ENCODE measurements at regions not wholly inside any gene's neighbourhood (a gene's known extent, or its start where the extent isn't known, plus 50 kb on each side); places are given as distances from the start of the nearest gene placed in this dataset.
"Not testable (repeated sequence)": the region's sequence is repeated elsewhere in the genome, so short reads cannot be mapped to it uniquely, and the experiment has no call there.

- no peak for DNase-seq (ENCODE audit: low read depth)
Measured at GRCh38 chr7:16267953-16268820, 153.2 kb downstream of the CRPPA start.

DNA sequence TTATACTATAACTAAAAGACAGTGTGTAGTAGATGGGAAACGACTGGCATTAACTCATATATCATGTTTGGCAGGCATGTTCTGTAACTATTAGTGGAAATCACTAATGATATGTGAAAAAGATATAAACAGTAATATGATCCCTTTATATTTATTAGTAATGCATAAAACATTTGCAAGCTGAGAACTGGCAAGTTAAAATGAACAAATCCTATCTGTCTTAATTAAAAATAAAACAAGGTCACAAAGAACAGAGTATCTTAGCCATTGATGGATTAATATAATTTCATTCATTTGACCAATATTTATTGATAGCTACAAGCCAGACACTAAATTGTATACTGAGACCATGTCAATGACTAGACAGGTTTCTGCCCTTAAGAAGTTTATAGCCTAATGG is 154.5 kb downstream of the CRPPA start:
- DNase-seq (ENCODE audit: low read depth) = no peak

GRCh38 chr7:16266470-16266869 is 154.9 kb downstream of the CRPPA start:
- DNase-seq (ENCODE audit: low read depth) = not testable (repeated sequence)

DNA sequence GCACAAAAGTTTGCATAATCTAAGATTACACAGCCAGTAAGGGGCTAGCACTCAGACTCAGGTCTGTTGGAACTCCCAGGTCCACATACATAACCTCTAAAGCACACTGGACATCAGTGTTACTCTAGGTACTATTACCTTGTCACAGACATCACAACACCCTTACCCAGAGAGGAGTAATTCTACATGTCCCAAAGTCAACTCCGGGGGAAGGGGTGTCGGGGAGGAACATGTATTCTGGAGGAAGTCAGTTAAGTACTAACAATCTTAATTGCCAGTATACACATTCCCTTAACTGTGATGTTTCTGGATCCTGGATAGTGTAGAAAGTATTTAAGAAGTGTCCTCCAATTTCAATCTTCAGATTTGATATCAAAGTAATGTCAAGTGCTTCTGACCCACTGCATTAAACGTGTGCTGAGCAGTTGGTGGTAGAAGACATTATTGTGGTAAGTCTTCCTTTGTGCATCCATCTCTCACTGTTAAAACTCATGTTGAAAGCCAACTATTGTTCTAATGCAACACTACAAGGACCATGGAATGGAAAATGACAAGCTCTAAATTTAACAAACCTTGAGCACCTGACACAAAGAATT is 155.4 kb downstream of the CRPPA start:
- no peak for DNase-seq (ENCODE audit: low read depth)

DNA sequence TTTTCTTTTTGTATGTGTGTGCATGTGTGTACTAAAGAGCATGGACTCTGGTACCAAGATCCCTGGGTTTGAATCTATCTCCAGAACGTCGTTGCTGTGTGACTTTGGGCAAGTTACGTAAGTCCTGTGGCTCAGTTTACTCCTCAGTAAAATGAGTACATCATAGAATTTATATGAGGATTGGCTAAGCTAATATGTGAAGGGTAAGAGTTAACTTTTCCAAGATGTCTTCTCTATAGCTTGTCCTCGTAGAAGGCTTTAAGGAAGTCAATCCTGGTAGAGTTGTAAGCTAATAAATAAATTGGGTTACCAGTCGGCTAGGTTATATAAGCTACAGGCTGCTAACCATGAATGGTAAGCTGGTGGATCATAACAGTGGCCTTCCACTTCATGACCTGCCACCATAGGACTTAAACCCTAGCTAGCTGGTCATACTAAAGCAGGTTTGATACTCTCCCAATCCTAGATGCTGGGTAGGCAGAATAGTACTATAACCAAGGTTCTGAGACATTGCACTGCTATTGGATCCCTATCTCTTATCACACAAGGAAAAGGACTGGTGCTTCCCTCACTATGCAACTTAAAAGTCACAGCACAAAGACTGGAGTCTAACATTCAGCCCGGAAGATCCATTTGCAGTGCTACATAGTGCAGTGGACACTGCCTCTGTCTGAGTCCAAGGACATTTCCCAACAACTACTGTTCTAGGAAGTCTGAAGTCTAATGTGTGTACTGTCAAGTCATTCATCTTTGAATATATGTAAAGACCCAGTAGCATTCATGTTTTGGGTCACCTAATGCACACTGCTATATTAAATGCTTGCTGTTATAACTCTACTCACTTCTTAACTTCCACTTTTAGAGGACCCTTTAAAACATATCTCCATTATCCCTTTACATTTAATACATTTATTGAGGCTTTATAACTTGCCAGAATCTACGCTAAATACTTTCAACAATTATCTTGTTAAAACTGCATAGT is 156.2 kb downstream of the CRPPA start:
- DNase-seq (ENCODE audit: low read depth) = no peak

DNA sequence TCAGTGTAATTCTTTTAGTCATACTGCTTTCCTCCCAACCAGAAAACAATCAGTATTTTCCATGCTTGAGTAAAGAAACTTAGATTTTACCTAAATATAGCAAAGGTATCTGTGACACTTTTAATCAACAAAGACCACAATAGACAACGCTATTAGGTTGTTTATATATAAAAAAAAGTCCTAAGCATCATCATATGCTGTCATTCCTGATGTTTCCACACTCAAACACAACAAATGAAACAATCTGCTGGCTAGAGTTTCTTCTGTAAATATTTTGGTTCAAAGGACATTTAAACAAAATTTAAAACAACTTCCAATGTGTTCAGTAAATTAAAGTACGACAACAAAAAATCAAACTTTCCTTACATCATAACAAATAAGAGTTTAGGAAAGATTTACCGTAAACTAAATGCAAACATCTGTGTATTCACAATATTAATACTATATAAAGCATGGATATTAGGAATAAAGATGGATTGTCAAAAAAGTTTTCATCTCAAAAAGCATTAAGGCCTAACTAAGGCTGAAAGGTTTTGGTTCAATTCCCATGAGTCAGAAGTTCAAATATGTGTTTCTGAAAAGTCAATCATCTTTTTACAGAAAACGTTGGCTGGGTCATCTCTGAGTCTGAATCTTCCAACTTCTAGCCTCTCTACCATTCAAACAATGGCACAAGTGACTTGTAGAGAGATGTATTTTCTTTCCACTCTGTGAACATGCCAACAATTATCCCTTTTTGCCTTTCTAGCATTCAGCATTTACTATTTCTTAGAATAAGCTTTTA is 157.1 kb downstream of the CRPPA start:
- no peak for DNase-seq (ENCODE audit: low read depth)

- not testable (repeated sequence) for DNase-seq (ENCODE audit: low read depth)
Measured at GRCh38 chr7:16263377-16263776, 158.0 kb downstream of the CRPPA start.

DNA sequence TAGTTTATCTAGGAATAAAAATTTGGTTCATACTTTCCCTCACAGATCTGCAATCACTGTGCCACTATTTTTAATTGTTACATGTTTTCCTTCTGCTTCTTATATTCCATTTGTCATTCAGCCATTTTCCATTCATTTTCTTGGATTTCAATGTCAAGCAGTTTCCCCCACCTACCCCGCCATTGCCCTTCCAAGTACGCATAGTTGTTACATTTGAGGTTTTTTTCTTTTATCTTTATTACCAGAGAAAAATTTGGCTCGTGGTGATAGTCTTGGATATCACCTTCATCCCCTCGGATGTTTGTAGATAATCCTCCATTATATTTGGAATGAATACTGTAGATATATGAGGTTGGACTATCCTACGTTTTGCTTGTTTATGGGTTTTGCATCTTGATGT is 159.7 kb downstream of the CRPPA start:
- no peak for DNase-seq (ENCODE audit: low read depth)

DNA sequence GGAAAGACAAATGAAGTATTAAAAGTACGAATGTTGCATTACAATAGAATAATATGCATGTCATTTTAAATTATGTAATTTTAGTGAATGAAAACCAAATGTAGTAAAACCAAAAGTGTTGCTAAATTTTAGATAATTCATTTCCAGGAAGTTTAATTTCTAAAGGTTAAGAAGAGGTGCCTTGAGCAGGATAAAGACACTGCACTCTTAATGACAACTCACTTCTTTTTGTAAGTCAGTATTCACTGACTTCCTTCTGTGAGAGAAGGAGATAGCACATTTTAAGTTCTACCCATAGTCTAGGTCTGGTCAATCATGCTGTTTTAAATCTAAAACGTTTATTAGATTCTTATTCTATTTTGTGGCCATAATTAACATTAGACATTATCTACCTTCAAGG is 160.2 kb downstream of the CRPPA start:
- DNase-seq (ENCODE audit: low read depth) = no peak

DNA sequence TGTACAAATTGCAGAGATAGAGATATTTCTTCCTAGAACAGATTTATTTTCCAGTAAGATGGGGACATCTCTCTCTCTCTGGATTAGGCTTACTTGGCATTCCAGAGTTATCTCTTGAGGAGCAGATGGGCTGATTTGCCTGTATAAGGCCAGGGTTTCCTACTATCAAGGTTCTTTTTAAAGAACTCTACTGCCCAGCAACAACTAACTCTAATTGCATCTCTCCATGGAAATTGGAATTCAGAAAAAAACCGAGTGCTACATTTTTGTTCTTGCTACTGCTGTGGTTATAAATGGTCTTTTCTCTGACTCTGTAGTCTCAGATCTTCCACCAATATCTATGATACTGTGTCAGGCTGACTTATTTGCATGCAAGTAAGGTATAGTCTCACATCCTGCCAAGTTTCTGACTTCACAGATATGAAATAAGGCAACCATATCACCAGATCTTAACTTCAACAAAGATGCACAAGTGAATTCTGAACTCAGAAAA is 161.1 kb downstream of the CRPPA start:
- no peak for DNase-seq (ENCODE audit: low read depth)

GRCh38 chr7:16256419-16256818 is 164.9 kb downstream of the CRPPA start:
- DNase-seq (ENCODE audit: low read depth) = not testable (repeated sequence)

GRCh38 chr7:16255952-16256351 is 165.4 kb downstream of the CRPPA start:
- not testable (repeated sequence) for DNase-seq (ENCODE audit: low read depth)

- not testable (repeated sequence) for DNase-seq (ENCODE audit: low read depth)
Measured at GRCh38 chr7:16250655-16251054, 170.7 kb downstream of the CRPPA start.

- DNase-seq (ENCODE audit: low read depth) = not testable (repeated sequence)
Measured at GRCh38 chr7:16249204-16249603, 172.1 kb downstream of the CRPPA start.

DNA sequence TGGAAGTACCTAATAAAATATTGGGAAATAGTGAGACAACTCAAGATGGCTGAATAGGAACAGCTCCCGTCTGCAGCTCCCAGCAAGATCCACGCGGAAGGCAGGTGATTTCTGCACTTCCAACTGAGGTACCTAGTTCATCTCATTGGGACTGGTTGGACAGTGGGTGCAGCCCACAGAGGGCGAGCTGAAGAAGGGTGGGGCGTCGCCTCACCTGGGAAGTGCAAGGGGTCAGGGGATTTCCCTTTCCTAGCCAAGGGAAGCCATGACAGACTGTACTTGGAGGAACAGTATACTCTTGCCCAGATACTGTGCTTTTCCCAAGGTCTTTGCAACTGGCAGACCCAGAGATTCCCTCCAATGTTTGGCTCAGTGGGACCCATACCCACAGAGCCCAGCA is 172.8 kb downstream of the CRPPA start:
- DNase-seq (ENCODE audit: low read depth) = not testable (repeated sequence)

DNA sequence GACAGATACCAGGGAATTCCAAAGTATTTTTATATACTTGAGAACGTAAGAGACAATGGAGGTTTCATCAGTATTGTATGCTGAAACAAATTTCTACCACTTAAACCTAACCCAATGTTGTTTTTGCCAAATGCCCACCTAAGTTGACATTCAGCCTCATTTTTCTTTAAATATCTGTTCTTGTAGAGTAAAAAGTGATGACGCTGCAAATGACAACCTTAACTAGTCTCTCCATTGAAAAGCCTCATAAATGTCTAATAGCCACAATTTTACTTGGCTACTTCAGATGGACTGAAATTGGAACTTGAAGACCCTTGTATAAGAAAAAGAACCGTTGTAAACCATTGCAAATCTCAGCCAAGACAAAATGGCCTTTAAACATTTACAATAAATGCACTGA is 176.9 kb downstream of the CRPPA start:
- DNase-seq (ENCODE audit: low read depth) = no peak

GRCh38 chr7:16242920-16243319 is 178.4 kb downstream of the CRPPA start:
- DNase-seq (ENCODE audit: low read depth) = no peak

- DNase-seq (ENCODE audit: low read depth) = no peak
Measured at GRCh38 chr7:16241017-16241416, 180.3 kb downstream of the CRPPA start.

- DNase-seq (ENCODE audit: low read depth) = no peak
Measured at GRCh38 chr7:16236381-16236780, 185.0 kb downstream of the CRPPA start.
